ENCODE measurements at regions not wholly inside any gene's neighbourhood (a gene's known extent, or its start where the extent isn't known, plus 50 kb on each side); places are given as distances from the start of the nearest gene placed in this dataset.

DNA sequence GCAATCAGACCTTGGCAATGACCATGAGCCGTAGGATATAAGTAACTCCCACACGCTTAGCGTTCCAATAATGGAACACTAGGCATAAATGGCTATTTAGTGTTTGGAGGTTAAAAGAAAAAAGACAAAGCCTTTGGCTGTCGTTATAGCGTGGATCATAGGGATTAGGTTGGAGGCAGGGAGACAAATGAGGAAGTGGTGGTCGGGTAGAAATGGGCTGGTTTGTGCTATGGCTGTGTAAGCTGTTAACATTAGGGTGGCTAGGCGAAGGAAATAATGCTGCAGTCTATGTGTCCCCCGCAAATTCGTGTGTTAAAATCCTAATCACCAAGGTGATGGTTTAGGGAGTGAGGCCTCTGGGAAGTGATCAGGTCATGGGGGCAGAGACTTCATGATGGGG lies 120.4 kb upstream of the IRX6 start:
- 81% methylated on average over 9 of the region's 9 CpGs for WGBS (ENCODE audit: insufficient coverage)
- DNase-seq = no peak
- no peaks in the 10 kb centered on the region for H3K27me3 Mint-ChIP-seq

DNA sequence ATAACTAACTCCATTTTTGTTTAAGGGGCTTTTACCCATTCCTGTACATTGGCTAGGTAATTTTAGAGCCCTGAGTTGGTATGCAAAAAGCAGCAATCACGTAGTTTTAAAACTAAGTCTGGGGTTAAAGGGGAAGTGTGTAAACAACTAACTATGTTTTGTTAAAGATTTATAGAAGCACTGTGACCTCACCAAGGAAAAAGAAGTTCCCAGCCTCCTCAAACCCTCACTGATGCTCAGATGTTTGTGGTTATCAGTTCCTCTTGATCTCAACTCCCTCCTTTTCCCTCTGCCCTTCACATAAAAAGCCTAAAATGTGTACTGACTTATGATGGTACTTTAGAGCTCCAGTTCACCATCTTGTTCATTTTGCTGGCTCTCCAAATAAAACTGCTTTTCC lies 119.9 kb upstream of the IRX6 start:
- no peaks in the 10 kb centered on the region for H3K4me1 ChIP-seq (ENCODE audit: control insufficient read depth in 2 of 2, insufficient read depth in 2 of 2, low read length in 2 of 2)
- CTCF ChIA-PET = no interaction called here
- no peak overlapping the region for H3K4me2 ChIP-seq (replicated peaks; ENCODE audit: low read depth, low read length, poor library complexity, severe bottlenecking)
- no peak overlapping the region for H2AFZ ChIP-seq (ENCODE audit: insufficient read depth, low read depth, low read length, poor library complexity, severe bottlenecking)
- H3K27me3 ChIP-seq (replicated peaks in 1 of 4; ENCODE audit: control extremely low read depth in 1 of 4, control insufficient read depth in 3 of 4, insufficient read depth in 4 of 4, low read length in 3 of 4) = no peaks in the 10 kb centered on the region
- no peak for DNase-seq
- intact Hi-C loops (cut with micrococcal nuclease) = no loop called here
- TF ChIP-seq, protein P1, sequence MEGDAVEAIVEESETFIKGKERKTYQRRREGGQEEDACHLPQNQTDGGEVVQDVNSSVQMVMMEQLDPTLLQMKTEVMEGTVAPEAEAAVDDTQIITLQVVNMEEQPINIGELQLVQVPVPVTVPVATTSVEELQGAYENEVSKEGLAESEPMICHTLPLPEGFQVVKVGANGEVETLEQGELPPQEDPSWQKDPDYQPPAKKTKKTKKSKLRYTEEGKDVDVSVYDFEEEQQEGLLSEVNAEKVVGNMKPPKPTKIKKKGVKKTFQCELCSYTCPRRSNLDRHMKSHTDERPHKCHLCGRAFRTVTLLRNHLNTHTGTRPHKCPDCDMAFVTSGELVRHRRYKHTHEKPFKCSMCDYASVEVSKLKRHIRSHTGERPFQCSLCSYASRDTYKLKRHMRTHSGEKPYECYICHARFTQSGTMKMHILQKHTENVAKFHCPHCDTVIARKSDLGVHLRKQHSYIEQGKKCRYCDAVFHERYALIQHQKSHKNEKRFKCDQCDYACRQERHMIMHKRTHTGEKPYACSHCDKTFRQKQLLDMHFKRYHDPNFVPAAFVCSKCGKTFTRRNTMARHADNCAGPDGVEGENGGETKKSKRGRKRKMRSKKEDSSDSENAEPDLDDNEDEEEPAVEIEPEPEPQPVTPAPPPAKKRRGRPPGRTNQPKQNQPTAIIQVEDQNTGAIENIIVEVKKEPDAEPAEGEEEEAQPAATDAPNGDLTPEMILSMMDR (IDR thresholded peaks at IDR 0.05) = no peak
- no peak for TF ChIP-seq EZH2 (IDR thresholded peaks at IDR 0.05; ENCODE audit: borderline replicate concordance, insufficient read depth, low read depth, low read length, poor library complexity, severe bottlenecking)
- H4K20me1 ChIP-seq (ENCODE audit: control insufficient read depth, insufficient read depth, low read length, poor library complexity, severe bottlenecking) = no peaks in the 10 kb centered on the region
- ATAC-seq (ENCODE audit: low read depth) = no peak
- WGBS (ENCODE audit: insufficient coverage) = no CpG with 5 or more reads among the region's 1 CpG
- no peak overlapping the region for H3K9ac ChIP-seq (ENCODE audit: low read length)
- Mint-ChIP-seq H3K27me3 (no peaks in the 10 kb centered on the region), H3K27ac (no peak overlapping the region), H3K4me3 (no peak overlapping the region), H3K4me1 (peaks cover 2% of the 10 kb centered on the region), H3K9me3 (ENCODE audit: insufficient read depth) (no peaks in the 10 kb centered on the region)
- H3K9me3 ChIP-seq (ENCODE audit: control extremely low read depth in 1 of 3, control insufficient read depth in 2 of 3, insufficient read depth in 1 of 3, low read length in 2 of 3) = no peaks in the 10 kb centered on the region
- no peak overlapping the region for H3K27ac ChIP-seq (ENCODE audit: low read length in 2 of 2)
- no peaks in the 10 kb centered on the region for H3K36me3 ChIP-seq (replicated peaks in 1 of 2; ENCODE audit: control extremely low read depth in 1 of 2, control insufficient read depth in 1 of 2, extremely low read depth in 1 of 2, insufficient read depth in 2 of 2, low read length in 1 of 2)
- POLR2A ChIA-PET = no interaction called here
- H3K79me2 ChIP-seq (ENCODE audit: control insufficient read depth, insufficient read depth, low read length) = no peaks in the 10 kb centered on the region
- no peak overlapping the region for H3K4me3 ChIP-seq (ENCODE audit: control extremely low read depth in 1 of 5, extremely low read depth in 1 of 5, insufficient read depth in 1 of 5, low read depth in 2 of 5, low read length in 4 of 5)

More for the DNA sequence above, 120.4 kb upstream of the IRX6 start:
- H3K36me3 ChIP-seq (replicated peaks in 1 of 2; ENCODE audit: control extremely low read depth in 1 of 2, control insufficient read depth in 1 of 2, extremely low read depth in 1 of 2, insufficient read depth in 2 of 2, low read length in 1 of 2) = no peaks in the 10 kb centered on the region
- H3K4me1 ChIP-seq (ENCODE audit: control insufficient read depth in 2 of 2, insufficient read depth in 2 of 2, low read length in 2 of 2) = no peaks in the 10 kb centered on the region
- TF ChIP-seq EZH2 (IDR thresholded peaks at IDR 0.05; ENCODE audit: borderline replicate concordance, insufficient read depth, low read depth, low read length, poor library complexity, severe bottlenecking) = no peak
- TF ChIP-seq, protein P1 (IDR thresholded peaks at IDR 0.05) = no peak
- H3K9ac ChIP-seq (ENCODE audit: low read length) = no peak overlapping the region
- no peaks in the 10 kb centered on the region for H3K9me3 Mint-ChIP-seq (ENCODE audit: insufficient read depth)
- no peaks in the 10 kb centered on the region for H3K9me3 ChIP-seq (ENCODE audit: control extremely low read depth in 1 of 3, control insufficient read depth in 2 of 3, insufficient read depth in 1 of 3, low read length in 2 of 3)
- H3K27me3 ChIP-seq (replicated peaks in 1 of 4; ENCODE audit: control extremely low read depth in 1 of 4, control insufficient read depth in 3 of 4, insufficient read depth in 4 of 4, low read length in 3 of 4) = no peaks in the 10 kb centered on the region
- H3K4me2 ChIP-seq (replicated peaks; ENCODE audit: low read depth, low read length, poor library complexity, severe bottlenecking) = no peak overlapping the region
- H3K4me3 ChIP-seq (ENCODE audit: control extremely low read depth in 1 of 5, extremely low read depth in 1 of 5, insufficient read depth in 1 of 5, low read depth in 2 of 5, low read length in 4 of 5) = no peak overlapping the region
- no peak for ATAC-seq (ENCODE audit: low read depth)
- ChIA-PET CTCF (no interaction called here), POLR2A (no interaction called here)
- H2AFZ ChIP-seq (ENCODE audit: insufficient read depth, low read depth, low read length, poor library complexity, severe bottlenecking) = no peak overlapping the region
- H3K4me1 Mint-ChIP-seq = peaks cover 2% of the 10 kb centered on the region
- H4K20me1 ChIP-seq (ENCODE audit: control insufficient read depth, insufficient read depth, low read length, poor library complexity, severe bottlenecking) = no peaks in the 10 kb centered on the region
- intact Hi-C loops (cut with micrococcal nuclease) = no loop called here
- no peak overlapping the region for H3K27ac Mint-ChIP-seq
- no peak overlapping the region for H3K4me3 Mint-ChIP-seq
- no peaks in the 10 kb centered on the region for H3K79me2 ChIP-seq (ENCODE audit: control insufficient read depth, insufficient read depth, low read length)
- H3K27ac ChIP-seq (ENCODE audit: low read length in 2 of 2) = no peak overlapping the region
